SH-SY5Y (cell line): ENCODE measurements at regions not wholly inside any gene's neighbourhood (a gene's known extent, or its start where the extent isn't known, plus 50 kb on each side); places are given as distances from the start of the nearest gene placed in this dataset.

Source experiments
- GATA2 ChIP-seq: IDR thresholded peaks from 2 replicates; pipeline ENCODE4 v1.6.1; 2011; ENCODE audit warnings: mild to moderate bottlenecking, low read depth, low read length
- GATA3 ChIP-seq: IDR thresholded peaks from 2 replicates; pipeline ENCODE4 v1.6.1; 2011; ENCODE audit warnings: low read depth, mild to moderate bottlenecking, low read length, moderate library complexity

DNA sequence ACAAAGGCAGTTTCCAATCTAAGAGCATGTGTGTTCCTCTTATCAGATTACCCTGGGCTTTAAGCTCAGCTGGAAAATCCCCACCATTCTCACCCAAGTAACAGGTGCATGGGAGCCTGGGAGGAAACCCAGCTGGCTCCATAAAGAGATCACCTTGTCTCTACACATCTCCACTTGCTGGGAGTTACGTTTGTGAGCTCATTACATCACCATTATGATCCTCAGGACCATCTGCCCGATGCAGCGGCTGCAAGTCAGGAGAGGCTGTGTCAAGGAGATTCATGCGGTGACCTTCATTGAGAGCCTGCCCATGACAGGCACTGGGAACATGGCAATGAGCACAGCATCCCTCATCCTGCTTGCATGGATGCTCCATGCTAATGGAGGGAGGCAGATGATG lies 618.0 kb downstream of the NPHP4 start:
- no peak for TF ChIP-seq GATA3
- TF ChIP-seq GATA2: no peak

- no peak for TF ChIP-seq GATA3
- no peak for TF ChIP-seq GATA2
Observed at GRCh38 chr1:5373281-5373680, 618.9 kb downstream of the NPHP4 start.

DNA sequence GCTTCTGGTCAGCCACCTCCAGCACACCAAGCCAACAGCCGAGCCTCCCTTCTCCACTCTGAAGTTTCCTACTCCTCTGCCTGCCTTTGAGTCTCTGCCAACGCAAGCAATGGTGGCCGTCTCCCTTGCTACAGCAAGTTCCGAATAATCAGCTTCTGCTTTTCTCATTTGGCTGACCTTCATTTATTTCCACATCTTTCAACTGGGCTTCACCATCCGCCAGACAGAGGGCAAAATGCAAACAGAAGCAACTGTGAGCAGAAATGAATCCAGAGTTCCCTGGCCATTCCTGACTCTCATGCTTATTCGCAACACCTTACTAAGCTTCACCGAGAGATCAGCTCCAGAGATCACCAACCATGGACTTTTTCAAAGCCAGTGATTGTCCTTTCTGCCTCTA lies 621.0 kb downstream of the NPHP4 start:
- TF ChIP-seq GATA3: no peak
- TF ChIP-seq GATA2: no peak

DNA sequence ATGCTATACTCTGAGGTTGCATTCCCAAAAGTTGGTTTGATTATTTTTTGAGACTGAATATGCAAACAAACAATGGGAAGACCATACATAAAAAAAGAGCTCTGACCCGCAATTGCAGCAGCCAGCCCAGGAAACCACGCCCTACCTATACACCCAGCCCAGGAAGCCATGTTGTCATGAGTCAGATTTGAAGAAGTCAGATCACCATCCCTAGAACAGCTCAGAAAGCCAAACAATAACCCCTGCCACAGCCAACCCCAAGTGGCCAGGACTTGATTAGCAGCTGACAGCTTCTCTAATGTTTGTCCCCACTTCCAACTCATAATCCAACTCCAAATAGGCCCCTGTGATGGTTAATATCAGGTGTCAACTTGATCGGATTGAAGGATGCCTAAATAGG lies 621.9 kb downstream of the NPHP4 start:
- TF ChIP-seq GATA3 (no peak), GATA2 (no peak)

- no peak for TF ChIP-seq GATA3
- TF ChIP-seq GATA2: no peak
Observed at GRCh38 chr1:5369223-5369622, 623.0 kb downstream of the NPHP4 start.

DNA sequence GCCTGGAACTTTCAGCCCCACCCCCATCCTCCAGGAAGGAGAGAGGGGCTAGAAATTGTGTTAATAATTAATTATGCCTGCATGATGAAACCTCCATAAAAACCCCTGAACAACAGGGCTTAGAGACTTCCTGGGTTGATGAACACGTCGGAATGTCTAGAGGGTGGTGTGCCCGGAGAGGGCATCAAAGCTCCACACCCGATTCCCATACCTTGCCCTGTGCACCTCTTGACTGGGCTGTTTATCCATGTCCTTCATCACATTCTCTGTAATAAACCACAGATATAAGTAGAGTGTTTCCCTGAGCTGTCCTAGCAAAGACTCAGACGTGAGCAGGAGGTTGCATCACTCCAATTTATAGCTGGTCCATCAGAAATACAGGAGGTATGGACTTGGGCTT lies 624.0 kb downstream of the NPHP4 start:
- TF ChIP-seq GATA2 (no peak), GATA3 (no peak)

DNA sequence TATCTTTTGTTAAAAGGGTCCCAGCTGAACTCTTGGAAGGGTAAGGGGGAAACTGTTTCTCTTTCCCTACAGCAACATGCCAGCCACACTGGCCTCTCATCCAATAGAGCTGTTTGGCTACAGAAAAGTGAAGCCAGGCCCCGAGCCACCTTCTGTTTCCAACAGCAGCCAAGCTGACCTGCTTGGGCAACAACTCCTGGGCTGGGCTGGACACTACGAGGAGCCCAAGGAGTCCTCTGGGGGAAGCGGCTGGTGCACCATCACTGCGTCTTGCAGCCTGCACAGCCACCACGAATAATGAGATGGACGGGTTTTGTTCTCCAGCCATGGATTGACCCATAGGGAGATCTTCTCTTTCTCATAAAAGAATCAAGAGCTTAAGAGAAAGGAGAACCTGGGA lies 624.9 kb downstream of the NPHP4 start:
- TF ChIP-seq GATA3: no peak
- no peak for TF ChIP-seq GATA2

DNA sequence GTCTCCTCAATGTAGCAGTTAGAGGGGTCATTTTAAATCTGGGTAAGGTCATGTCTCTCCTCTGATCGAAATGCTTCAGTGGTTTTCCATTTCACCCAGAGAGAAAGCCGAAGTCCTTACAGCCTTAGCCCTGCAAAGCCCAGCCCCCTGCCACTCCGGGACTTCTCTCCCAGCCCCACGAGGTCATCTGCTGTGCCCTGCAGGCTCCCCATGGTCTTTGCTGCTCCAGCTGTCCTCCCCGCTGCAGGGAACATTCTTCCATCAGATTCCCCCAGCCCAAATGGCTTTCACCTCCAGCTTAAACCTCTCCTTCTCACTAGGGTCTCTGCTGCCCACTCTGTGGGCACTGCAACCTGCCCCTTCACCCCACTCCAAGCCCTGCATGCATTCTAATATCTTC lies 626.5 kb downstream of the NPHP4 start:
- no peak for TF ChIP-seq GATA2
- TF ChIP-seq GATA3: no peak

- TF ChIP-seq GATA3 (no peak), GATA2 (no peak)
Observed at GRCh38 chr1:5364591-5364990, 627.6 kb downstream of the NPHP4 start.

DNA sequence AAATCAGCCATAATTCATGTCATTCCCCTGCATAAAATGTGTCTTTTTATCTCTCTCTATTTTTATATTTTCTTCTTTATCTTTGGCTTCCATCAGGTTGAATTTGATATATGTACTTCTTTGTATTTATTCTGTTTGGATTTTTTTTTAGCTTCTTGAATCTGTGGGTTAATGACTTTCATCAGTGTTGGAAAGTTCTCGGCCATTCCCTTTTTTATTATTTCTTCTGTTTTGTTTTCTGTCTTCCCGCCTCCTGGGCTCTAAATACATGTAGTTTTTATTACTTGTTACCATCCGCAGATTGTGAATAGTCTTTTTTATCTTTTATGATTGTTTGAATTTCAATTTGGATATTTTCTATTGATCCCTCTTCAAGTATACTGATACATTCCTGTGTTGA lies 637.5 kb downstream of the NPHP4 start:
- no peak for TF ChIP-seq GATA3
- no peak for TF ChIP-seq GATA2

- TF ChIP-seq GATA2: no peak
- no peak for TF ChIP-seq GATA3
Observed at GRCh38 chr1:5351366-5351765, 640.9 kb downstream of the NPHP4 start.

DNA sequence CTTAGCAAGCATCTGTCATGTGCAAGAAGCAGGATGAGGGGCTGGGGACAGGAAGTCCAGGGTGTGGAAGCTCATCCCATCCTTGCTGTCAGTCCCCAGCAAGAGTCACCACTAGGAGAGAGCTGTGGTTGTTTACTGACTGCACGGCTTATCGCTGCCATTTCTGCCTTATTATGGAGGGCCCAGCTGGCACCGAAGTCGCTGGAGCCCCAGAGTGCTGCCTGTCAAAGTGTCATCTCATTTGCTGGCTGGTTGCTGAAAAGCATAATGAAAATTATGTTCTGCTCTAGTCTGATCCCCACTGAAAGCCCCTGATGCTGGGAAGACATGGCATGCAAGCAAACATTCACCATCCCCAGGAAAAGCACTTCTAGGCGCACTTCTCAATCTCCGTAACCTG lies 642.7 kb downstream of the NPHP4 start:
- no peak for TF ChIP-seq GATA2
- no peak for TF ChIP-seq GATA3

DNA sequence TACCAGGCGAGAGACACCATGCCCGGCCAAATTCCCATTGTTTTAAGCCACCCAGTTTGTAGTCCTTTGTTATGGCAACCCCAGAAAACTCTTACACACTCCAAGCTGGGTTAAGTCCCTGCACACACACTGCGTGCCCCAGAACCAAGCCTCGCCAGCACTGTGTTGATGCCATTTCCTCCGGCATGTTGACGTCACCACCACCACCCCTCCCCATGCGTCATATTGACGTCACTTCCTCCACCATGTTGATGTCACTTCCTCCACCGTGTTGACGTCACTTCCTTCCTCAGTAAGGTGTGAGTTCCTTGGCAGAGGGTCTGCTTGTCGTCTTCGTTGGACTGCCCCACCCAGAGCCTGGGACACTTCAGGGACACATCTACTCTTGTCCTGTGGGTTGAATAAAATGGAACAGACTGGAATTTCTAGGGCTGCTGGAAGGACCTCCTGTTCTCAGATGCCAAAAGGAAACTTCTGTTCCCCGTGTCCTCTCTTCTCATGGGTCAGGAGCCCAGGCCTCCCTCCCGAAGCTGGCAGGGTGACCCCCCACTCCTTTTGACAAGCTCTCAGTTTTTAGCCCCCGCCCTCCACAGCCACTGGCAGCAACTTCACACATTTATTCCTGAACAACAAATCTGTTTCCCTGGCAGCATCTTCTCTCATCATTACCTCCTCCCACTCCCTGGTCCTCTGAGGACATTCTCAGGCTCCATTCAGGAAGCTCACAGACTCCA lies 643.3 kb downstream of the NPHP4 start:
- TF ChIP-seq GATA3 (no peak), GATA2 (no peak)

DNA sequence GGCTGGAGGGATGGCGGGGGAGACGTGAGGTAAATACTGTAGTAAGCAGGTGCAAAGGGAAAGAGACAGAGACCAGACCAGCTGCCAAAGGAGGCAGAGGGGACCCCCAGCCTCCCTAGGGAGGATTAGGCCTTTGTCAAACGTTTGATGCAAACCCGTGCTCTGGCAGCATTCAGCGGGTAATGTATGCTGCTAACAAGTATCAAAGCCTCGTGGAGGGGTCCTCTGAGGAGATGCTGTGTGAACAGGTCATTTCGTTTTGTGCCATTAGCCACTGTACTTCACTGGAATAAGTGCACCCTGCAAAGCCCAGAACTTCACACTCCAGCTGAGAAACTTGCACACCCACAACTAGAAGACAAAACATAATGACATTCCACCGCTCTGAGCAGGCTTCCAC lies 644.5 kb downstream of the NPHP4 start:
- TF ChIP-seq GATA3: no peak
- no peak for TF ChIP-seq GATA2

GRCh38 chr1:5345556-5345955 lies 646.7 kb downstream of the NPHP4 start:
- TF ChIP-seq GATA3 (no peak), GATA2 (no peak)

GRCh38 chr1:5343256-5344020 lies 648.8 kb downstream of the NPHP4 start:
- no peak for TF ChIP-seq GATA2
- TF ChIP-seq GATA3: no peak
